ENCODE measurements at regions not wholly inside any gene's neighbourhood (a gene's known extent, or its start where the extent isn't known, plus 50 kb on each side); places are given as distances from the start of the nearest gene placed in this dataset.

DNA sequence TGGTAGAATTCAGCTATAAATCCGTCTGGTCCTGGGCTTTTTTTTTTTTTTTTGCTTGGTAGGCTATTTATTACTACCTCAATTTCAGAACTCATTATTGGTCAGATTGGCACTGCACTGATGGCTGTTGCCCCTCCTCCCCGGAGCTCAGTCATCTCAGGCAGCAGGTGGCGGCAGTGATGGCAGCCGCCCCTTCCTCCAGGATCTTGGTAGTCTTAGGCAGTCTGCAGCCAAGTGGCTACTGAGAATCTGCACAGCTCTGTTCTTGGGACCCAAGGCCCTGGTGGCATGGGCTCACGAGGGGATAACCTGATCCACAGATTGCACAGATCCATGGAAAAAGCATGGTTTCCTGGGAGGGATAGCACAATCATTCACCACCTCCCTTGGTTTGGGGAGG, 77.9 kb downstream of the GPR85 start:
- H3K4me3 ChIP-seq (ENCODE audit: low read depth, low read length), result no peak overlapping the region
- DNase-seq, result no peak
- peaks cover 3% of the 10 kb centered on the region; the same call in 1 of the 2 replicates for H3K4me1 ChIP-seq
- no peaks in the 10 kb centered on the region for H3K9me3 ChIP-seq
- no peaks in the 10 kb centered on the region for H3K36me3 ChIP-seq
- TF ChIP-seq CTCF (IDR thresholded peaks at IDR 0.05; ENCODE audit: low read depth, low read length), result no peak
- H3K27me3 ChIP-seq, result no peaks in the 10 kb centered on the region

DNA sequence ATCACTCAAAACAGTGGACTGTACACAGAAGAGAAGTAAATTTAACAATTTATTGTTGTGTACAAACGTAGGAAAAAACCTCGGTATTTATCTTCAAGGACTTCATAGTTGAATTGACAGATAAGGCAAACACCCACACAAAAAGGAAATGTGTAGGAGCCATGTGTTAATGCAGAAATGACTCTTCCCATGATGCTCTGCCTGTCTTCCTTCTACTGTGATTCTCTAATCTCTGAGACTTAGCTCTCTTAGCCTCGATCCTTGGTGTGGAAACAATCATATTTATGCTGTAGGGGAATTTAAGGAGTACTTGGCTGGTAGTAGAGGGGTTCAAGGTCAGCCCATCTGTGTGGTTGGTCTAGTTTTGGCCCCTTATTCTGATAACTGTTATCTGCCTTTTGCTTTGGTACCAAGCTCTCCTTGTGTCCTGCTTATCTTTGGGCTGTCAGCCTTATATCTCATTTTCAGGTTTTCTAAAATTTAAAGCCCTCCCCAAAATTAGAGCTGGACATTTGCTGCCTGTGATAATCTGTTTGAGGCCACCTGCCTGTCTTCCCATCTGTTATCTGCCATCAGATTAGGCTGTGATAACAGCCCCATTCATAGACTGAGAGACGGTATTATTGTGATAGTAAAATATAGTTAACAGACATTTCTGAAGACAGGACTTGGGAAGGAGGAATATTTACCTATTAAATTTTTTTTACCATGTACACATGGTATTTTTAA, 81.7 kb downstream of the GPR85 start:
- H3K36me3 ChIP-seq, result no peaks in the 10 kb centered on the region
- DNase-seq, result no peak
- H3K27me3 ChIP-seq, result no peaks in the 10 kb centered on the region
- TF ChIP-seq CTCF (IDR thresholded peaks at IDR 0.05; ENCODE audit: low read depth, low read length), result no peak
- H3K4me1 ChIP-seq, result no peaks in the 10 kb centered on the region
- no peaks in the 10 kb centered on the region for H3K9me3 ChIP-seq
- no peak overlapping the region for H3K4me3 ChIP-seq (ENCODE audit: low read depth, low read length)

DNA sequence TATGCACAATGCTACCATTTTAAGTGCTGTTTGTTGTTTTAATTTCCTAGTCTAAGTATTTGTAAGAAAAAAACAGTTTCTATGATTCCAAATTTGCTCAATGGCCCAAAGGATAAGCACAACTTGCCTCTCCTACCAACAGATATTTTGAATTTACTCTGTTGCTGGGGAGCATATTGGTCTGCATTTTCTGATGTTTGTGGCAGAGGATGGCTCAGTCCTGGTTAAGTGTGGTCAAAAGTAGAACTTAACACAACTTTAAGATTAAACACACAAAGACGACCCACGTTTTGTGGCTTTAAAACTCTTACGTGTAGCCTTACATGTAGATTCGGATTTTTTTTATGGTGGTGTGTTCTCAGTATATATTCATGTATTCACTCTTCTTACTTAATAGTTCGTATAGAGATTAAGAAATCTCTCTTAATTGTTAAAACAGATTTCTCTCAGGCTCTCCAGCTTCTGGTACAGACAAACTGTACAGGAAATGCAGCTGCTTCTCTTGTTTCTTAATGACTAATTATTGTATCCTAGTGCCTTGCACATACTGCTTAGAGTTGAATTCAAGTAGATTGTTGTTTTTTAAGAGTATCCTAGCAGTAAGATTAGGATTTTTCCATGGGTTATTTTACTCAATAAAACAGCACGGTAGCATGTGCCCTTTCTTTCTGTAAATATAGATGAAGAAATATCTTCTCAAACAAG, 86.2 kb downstream of the GPR85 start:
- no peaks in the 10 kb centered on the region for H3K4me1 ChIP-seq
- H3K9me3 ChIP-seq, result no peaks in the 10 kb centered on the region
- H3K36me3 ChIP-seq, result no peaks in the 10 kb centered on the region
- DNase-seq, result no peak
- H3K4me3 ChIP-seq (ENCODE audit: low read depth, low read length), result no peak overlapping the region
- TF ChIP-seq CTCF (IDR thresholded peaks at IDR 0.05; ENCODE audit: low read depth, low read length), result no peak
- H3K27me3 ChIP-seq, result no peaks in the 10 kb centered on the region; the same call in 1 of the 2 replicates

- Histone ChIP-seq H3K4me1 (no peaks in the 10 kb centered on the region), H3K36me3 (no peaks in the 10 kb centered on the region), H3K4me3 (ENCODE audit: low read depth, low read length) (no peak overlapping the region), H3K27me3 (no peaks in the 10 kb centered on the region; the same call in 1 of the 2 replicates), H3K9me3 (no peaks in the 10 kb centered on the region)
- DNase-seq, result no peak
- no peak for TF ChIP-seq CTCF (IDR thresholded peaks at IDR 0.05; ENCODE audit: low read depth, low read length)
Observed at GRCh38 chr7:112997831-112998230, 88.8 kb downstream of the GPR85 start.

- no peak for DNase-seq
- no peak for TF ChIP-seq CTCF (IDR thresholded peaks at IDR 0.05; ENCODE audit: low read depth, low read length)
- Histone ChIP-seq H3K4me1 (no peaks in the 10 kb centered on the region), H3K9me3 (no peaks in the 10 kb centered on the region), H3K4me3 (ENCODE audit: low read depth, low read length) (no peak overlapping the region), H3K27me3 (no peaks in the 10 kb centered on the region; the same call in 1 of the 2 replicates), H3K36me3 (no peaks in the 10 kb centered on the region)
Observed at GRCh38 chr7:112996331-112996871, 90.2 kb downstream of the GPR85 start.
